Effector memory CD8-positive, alpha-beta T cell (primary cell): ENCODE measurements at regions not wholly inside any gene's neighbourhood (a gene's known extent, or its start where the extent isn't known, plus 50 kb on each side); places are given as distances from the start of the nearest gene placed in this dataset.
"Not testable (repeated sequence)": the region's sequence is repeated elsewhere in the genome, so short reads cannot be mapped to it uniquely, and the experiment has no call there.

Source experiments
- ATAC-seq: fragments of 150-1000 bp; cut with Tn5 transposase; replicated peaks from 2 replicates; pipeline ENCODE4 v1.10.0; 2021; ENCODE audit warnings: mild to moderate bottlenecking, moderate library complexity
- DNase-seq, 3 experiments: peaks; one replicate each; pipeline ENCODE4 v3.0.0; 2021
- H3K27ac Mint-ChIP-seq, 2 donors: one replicate each; pipeline ENCODE4 v1.8.0; 2022; ENCODE audit warnings: mild to moderate bottlenecking in 2 of 2, mixed read lengths in 2 of 2, moderate library complexity in 2 of 2
- H3K27me3 Mint-ChIP-seq, 2 donors: one replicate each; pipeline ENCODE4 v1.8.0; 2022; ENCODE audit warnings: mixed read lengths in 2 of 2
- H3K36me3 Mint-ChIP-seq: one replicate; pipeline ENCODE4 v1.8.0; 2022; ENCODE audit warnings: mild to moderate bottlenecking, moderate library complexity, mixed read lengths; ENCODE audit not compliant: insufficient read depth
- H3K4me1 Mint-ChIP-seq, 2 donors: one replicate each; pipeline ENCODE4 v1.8.0; 2022; ENCODE audit warnings: low read depth in 2 of 2, mixed read lengths in 2 of 2
- H3K4me3 Mint-ChIP-seq, 2 donors: one replicate each; pipeline ENCODE4 v1.8.0; 2022; ENCODE audit warnings: mild to moderate bottlenecking in 2 of 2, mixed read lengths in 2 of 2, moderate library complexity in 2 of 2
- H3K9me3 Mint-ChIP-seq, 2 donors: one replicate each; pipeline ENCODE4 v1.8.0; 2022; ENCODE audit warnings: mixed read lengths in 2 of 2

- H3K9me3 Mint-ChIP-seq: peaks cover 0 to 3% of the 10 kb centered on the region in 2 donors
- ATAC-seq (no peak), DNase-seq (no peak)
- H3K27me3 Mint-ChIP-seq: no peaks in the 10 kb centered on the region
- H3K36me3 Mint-ChIP-seq: no peaks in the 10 kb centered on the region
- no peaks in the 10 kb centered on the region for H3K4me1 Mint-ChIP-seq
- no peak overlapping the region for H3K4me3 Mint-ChIP-seq
- no peak overlapping the region for H3K27ac Mint-ChIP-seq
These were observed 411.9 kb upstream of the ARRDC3 start for GRCh38 chr5:91794856-91795548.

DNA sequence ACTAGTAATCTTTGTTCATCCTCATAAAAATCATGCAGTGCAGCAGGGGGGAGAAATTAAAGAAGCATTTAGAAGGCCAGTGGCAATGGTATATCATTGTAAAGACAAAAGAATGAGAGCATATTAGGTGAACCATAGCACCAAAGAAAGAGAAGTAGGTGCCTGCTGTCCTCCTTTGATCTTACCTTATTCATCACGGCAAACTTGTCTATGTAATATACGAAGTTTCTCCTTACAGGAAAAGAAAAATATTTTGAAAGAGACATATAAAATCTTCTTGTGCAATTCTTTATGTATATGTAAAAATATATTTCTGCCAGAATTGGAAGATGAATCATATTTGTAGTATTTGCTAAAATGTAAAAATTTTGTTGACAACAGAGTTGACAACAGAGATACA lies 411.3 kb upstream of the ARRDC3 start:
- no peak overlapping the region for H3K4me3 Mint-ChIP-seq
- DNase-seq (no peak), ATAC-seq (no peak)
- H3K36me3 Mint-ChIP-seq: no peaks in the 10 kb centered on the region
- no peaks in the 10 kb centered on the region for H3K4me1 Mint-ChIP-seq
- no peaks in the 10 kb centered on the region for H3K27me3 Mint-ChIP-seq
- peaks cover 0 to 3% of the 10 kb centered on the region in 2 donors for H3K9me3 Mint-ChIP-seq
- no peak overlapping the region for H3K27ac Mint-ChIP-seq

- Mint-ChIP-seq H3K9me3 (no peaks in the 10 kb centered on the region), H3K27me3 (no peaks in the 10 kb centered on the region), H3K36me3 (peaks cover 4% of the 10 kb centered on the region), H3K4me3 (no peak overlapping the region), H3K4me1 (no peaks in the 10 kb centered on the region), H3K27ac (no peak overlapping the region)
- ATAC-seq (no peak), DNase-seq (no peak)
These were observed 404.6 kb upstream of the ARRDC3 start for GRCh38 chr5:91787718-91788117.

DNA sequence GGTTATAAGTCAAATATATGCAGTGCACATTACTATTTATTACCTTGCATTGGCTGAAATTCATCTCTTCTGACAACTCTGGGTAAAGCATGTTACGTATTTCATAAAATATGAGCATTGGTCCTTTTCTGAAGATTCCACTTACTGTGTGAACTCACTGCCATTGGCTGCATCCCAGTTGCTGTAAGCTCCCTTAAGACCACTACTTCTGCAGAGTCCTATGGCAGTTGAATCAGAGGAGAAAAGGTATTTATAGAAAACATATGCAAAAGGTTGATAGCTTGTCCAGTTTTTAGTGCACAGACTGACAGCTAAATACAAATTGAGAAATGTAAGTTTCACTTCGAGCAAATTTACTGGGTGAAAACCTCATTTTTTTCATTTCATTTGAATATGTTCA lies 394.6 kb upstream of the ARRDC3 start:
- no peaks in the 10 kb centered on the region for H3K4me1 Mint-ChIP-seq
- no peak for ATAC-seq
- H3K36me3 Mint-ChIP-seq: no peaks in the 10 kb centered on the region
- no peak for DNase-seq
- H3K4me3 Mint-ChIP-seq: no peak overlapping the region
- H3K27me3 Mint-ChIP-seq: no peaks in the 10 kb centered on the region
- H3K27ac Mint-ChIP-seq: no peak overlapping the region
- H3K9me3 Mint-ChIP-seq: peaks cover 3 to 12% of the 10 kb centered on the region in 2 donors

DNA sequence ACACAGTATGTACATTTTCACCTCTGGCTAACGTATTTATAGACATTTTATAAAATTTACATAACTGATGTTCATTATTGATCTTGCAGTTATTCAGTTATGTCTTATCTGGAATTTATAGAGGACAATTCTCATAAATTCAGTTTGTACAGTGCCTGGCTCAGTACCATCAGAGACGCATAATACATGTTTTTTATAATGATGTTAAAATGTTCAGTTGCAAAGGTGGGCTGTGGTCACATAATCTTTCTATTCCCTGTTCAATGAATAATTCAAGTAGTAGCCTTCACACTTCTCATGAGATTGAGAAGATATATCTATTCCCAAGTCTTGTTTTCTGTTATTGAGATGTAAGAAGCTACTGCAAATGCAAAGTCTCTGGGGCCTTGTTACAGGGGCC lies 393.1 kb upstream of the ARRDC3 start:
- DNase-seq: no peak
- no peaks in the 10 kb centered on the region for H3K36me3 Mint-ChIP-seq
- H3K4me3 Mint-ChIP-seq: no peak overlapping the region
- peaks cover 3 to 12% of the 10 kb centered on the region in 2 donors for H3K9me3 Mint-ChIP-seq
- no peak overlapping the region for H3K27ac Mint-ChIP-seq
- no peaks in the 10 kb centered on the region for H3K4me1 Mint-ChIP-seq
- no peaks in the 10 kb centered on the region for H3K27me3 Mint-ChIP-seq
- no peak for ATAC-seq

GRCh38 chr5:91770400-91770799 lies 387.3 kb upstream of the ARRDC3 start:
- peaks cover 3 to 18% of the 10 kb centered on the region in 2 donors for H3K9me3 Mint-ChIP-seq
- no peaks in the 10 kb centered on the region for H3K36me3 Mint-ChIP-seq
- no peak overlapping the region for H3K27ac Mint-ChIP-seq
- DNase-seq (no peak), ATAC-seq (no peak)
- H3K27me3 Mint-ChIP-seq: no peaks in the 10 kb centered on the region
- H3K4me1 Mint-ChIP-seq: no peaks in the 10 kb centered on the region
- H3K4me3 Mint-ChIP-seq: no peak overlapping the region

GRCh38 chr5:91757383-91757782 lies 374.3 kb upstream of the ARRDC3 start:
- not testable (repeated sequence) for H3K4me3 Mint-ChIP-seq, DNase-seq, H3K4me1 Mint-ChIP-seq, H3K27ac Mint-ChIP-seq, H3K27me3 Mint-ChIP-seq, H3K36me3 Mint-ChIP-seq, ATAC-seq, H3K9me3 Mint-ChIP-seq

- Mint-ChIP-seq H3K4me1 (no peaks in the 10 kb centered on the region), H3K27ac (no peak overlapping the region)
- ATAC-seq: no peak
These were observed 371.9 kb upstream of the ARRDC3 start for GRCh38 chr5:91754990-91755389.

DNA sequence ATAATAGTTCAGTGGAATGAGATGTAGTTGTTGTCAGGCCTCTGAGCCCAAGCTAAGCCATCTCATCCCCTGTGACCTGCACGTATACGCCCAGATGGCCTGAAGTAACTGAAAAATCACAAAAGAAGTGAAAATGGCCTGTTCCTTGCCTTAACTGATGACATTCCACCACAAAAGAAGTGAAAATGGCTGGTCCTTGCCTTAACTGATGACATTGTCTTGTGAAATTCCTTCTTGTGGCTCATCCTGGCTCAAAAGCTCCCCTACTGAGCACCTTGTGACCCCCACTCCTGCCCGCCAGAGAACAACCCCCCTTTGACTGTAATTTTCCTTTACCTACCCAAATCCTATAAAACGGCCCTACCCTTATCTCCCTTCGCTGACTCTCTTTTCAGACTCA lies 361.4 kb upstream of the ARRDC3 start:
- not testable (repeated sequence) for H3K27ac Mint-ChIP-seq, H3K27me3 Mint-ChIP-seq, ATAC-seq, H3K4me1 Mint-ChIP-seq, H3K4me3 Mint-ChIP-seq, H3K36me3 Mint-ChIP-seq, DNase-seq
- peaks cover 8 to 11% of the 10 kb centered on the region in 2 donors for H3K9me3 Mint-ChIP-seq

More at GRCh38 chr5:91754990-91755389, 371.9 kb upstream of the ARRDC3 start:
- Mint-ChIP-seq H3K36me3 (no peaks in the 10 kb centered on the region), H3K9me3 (peaks cover 0 to 7% of the 10 kb centered on the region in 2 donors), H3K4me3 (no peak overlapping the region), H3K27me3 (no peaks in the 10 kb centered on the region)
- no peak for DNase-seq

- Mint-ChIP-seq H3K27me3 (no peaks in the 10 kb centered on the region), H3K27ac (no peak overlapping the region), H3K36me3 (no peaks in the 10 kb centered on the region), H3K9me3 (peaks cover 7 to 8% of the 10 kb centered on the region in 2 donors), H3K4me3 (no peak overlapping the region), H3K4me1 (no peaks in the 10 kb centered on the region)
- ATAC-seq: no peak
- no peak for DNase-seq
These were observed 359.4 kb upstream of the ARRDC3 start for GRCh38 chr5:91742550-91742949.

GRCh38 chr5:91741764-91742505 lies 358.8 kb upstream of the ARRDC3 start:
- DNase-seq: no peak
- peaks cover 5 to 7% of the 10 kb centered on the region in 2 donors for H3K9me3 Mint-ChIP-seq
- no peak overlapping the region for H3K27ac Mint-ChIP-seq
- no peaks in the 10 kb centered on the region for H3K27me3 Mint-ChIP-seq
- no peak for ATAC-seq
- H3K36me3 Mint-ChIP-seq: no peaks in the 10 kb centered on the region
- H3K4me3 Mint-ChIP-seq: no peak overlapping the region
- no peaks in the 10 kb centered on the region for H3K4me1 Mint-ChIP-seq

- no peak overlapping the region for H3K27ac Mint-ChIP-seq
- DNase-seq: no peak
- H3K4me3 Mint-ChIP-seq: no peak overlapping the region
- H3K36me3 Mint-ChIP-seq: no peaks in the 10 kb centered on the region
- H3K4me1 Mint-ChIP-seq: no peaks in the 10 kb centered on the region
- no peak for ATAC-seq
- H3K9me3 Mint-ChIP-seq: peaks cover 5 to 18% of the 10 kb centered on the region in 2 donors
- no peaks in the 10 kb centered on the region for H3K27me3 Mint-ChIP-seq
These were observed 346.9 kb upstream of the ARRDC3 start for GRCh38 chr5:91730026-91730425.

DNA sequence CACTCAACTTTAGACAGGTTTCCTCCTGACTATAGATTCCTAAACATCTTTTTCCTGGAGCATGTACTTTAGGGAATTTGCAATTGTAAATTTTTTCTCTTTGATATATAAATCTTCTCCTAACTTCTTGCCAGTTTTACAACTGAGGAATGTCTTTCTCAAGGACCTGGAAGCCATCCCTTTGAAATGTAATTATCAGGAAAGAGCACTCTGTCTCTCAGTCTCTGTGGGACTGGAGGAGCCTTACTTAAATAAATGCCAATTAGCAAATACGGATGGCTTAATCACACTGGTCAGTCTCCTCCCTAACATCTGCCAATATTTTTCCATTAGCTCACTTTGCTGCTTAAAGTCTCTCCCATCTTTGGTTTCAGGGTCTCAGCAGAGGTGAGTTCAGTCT lies 344.3 kb upstream of the ARRDC3 start:
- Mint-ChIP-seq H3K4me1 (no peaks in the 10 kb centered on the region), H3K9me3 (peaks cover 3 to 11% of the 10 kb centered on the region in 2 donors), H3K27me3 (no peaks in the 10 kb centered on the region), H3K36me3 (no peaks in the 10 kb centered on the region), H3K27ac (no peak overlapping the region), H3K4me3 (no peak overlapping the region)
- ATAC-seq: no peak
- DNase-seq: no peak
